ENCODE measurements at regions not wholly inside any gene's neighbourhood (a gene's known extent, or its start where the extent isn't known, plus 50 kb on each side); places are given as distances from the start of the nearest gene placed in this dataset.

GRCh38 chrX:2610246-2611170 lies 80.6 kb upstream of the CD99 start:
- Histone ChIP-seq H2AK5ac (ENCODE audit: low read depth, low read length) (no peak overlapping the region), H3K36me3 (ENCODE audit: control insufficient read depth in 2 of 4, insufficient read depth in 4 of 4, low read length in 3 of 4) (peaks cover 0 to 23% (median 6%) of the 10 kb centered on the region in 4 experiments; a peak in 6 of 8 replicates), H2BK20ac (ENCODE audit: low read length) (no peak overlapping the region), H2BK5ac (ENCODE audit: low read depth, low read length) (no peak overlapping the region), H4K20me1 (replicated peaks in 1 of 2; ENCODE audit: control insufficient read depth in 1 of 2, insufficient read depth in 2 of 2, low read length in 2 of 2) (no peaks in the 10 kb centered on the region), H4K5ac (ENCODE audit: insufficient read length, low read depth, low read length) (no peak overlapping the region), H3K4me2 (ENCODE audit: insufficient read depth in 1 of 2, low read depth in 2 of 2, low read length in 2 of 2) (peak overlapping the region; percentile 84 to 98), H3K23ac (ENCODE audit: insufficient read length) (no peak overlapping the region), H3K27me3 (replicated peaks in 1 of 4; ENCODE audit: control insufficient read depth in 3 of 4, extremely low read depth in 1 of 4, insufficient read depth in 3 of 4, low read length in 3 of 4) (no peaks in the 10 kb centered on the region), H3K9ac (replicated peaks in 1 of 4; ENCODE audit: extremely low read depth in 1 of 4, low read depth in 3 of 4, low read length in 3 of 4) (peak overlapping the region in 2 of 4 experiments; percentile 8 to 54; a peak in 2 of 7 replicates), H3K9me3 (ENCODE audit: insufficient read depth in 2 of 2, low read depth in 1 of 2, low read length in 1 of 2) (no peaks in the 10 kb centered on the region), H3K18ac (ENCODE audit: extremely low read depth, low read length) (no peak overlapping the region; the same call in 1 of the 2 replicates), H3K23me2 (ENCODE audit: low read depth, low read length) (peaks cover 20% of the 10 kb centered on the region; the same call in 1 of the 2 replicates), H3K56ac (replicated peaks; ENCODE audit: insufficient read length, low read depth, low read length) (no peak overlapping the region), H3K79me2 (ENCODE audit: control insufficient read depth in 1 of 2, insufficient read depth in 2 of 2, low read length in 2 of 2) (peaks cover 0 to 24% of the 10 kb centered on the region in 2 experiments; a peak in 3 of 4 replicates), H3K27ac (ENCODE audit: low read depth, low read length) (no peak overlapping the region), H2BK120ac (replicated peaks; ENCODE audit: low read depth, low read length) (no peak overlapping the region), H2AFZ (ENCODE audit: low read length) (no peak overlapping the region; the same call in 1 of the 2 replicates), H2BK12ac (ENCODE audit: low read depth, low read length) (no peak overlapping the region), H3K4ac (replicated peaks; ENCODE audit: insufficient read length, low read depth, low read length) (no peak overlapping the region), H4K8ac (ENCODE audit: extremely low read depth, insufficient read depth, low read length) (no peak overlapping the region), H3K4me1 (replicated peaks in 1 of 4; ENCODE audit: control insufficient read depth in 3 of 4, insufficient read depth in 4 of 4, low read length in 3 of 4) (peaks cover 0 to 7% (median 3%) of the 10 kb centered on the region in 4 experiments; a peak in 3 of 7 replicates), H3K14ac (ENCODE audit: insufficient read length) (no peak overlapping the region), H2BK15ac (ENCODE audit: low read length) (no peak overlapping the region), H3K4me3 (ENCODE audit: extremely low read depth in 1 of 4, insufficient read depth in 2 of 4, low read depth in 3 of 4, low read length in 4 of 4) (peak overlapping the region; percentile 77 to 88 (median 83)), H4K91ac (replicated peaks; ENCODE audit: insufficient read length, low read length) (no peak overlapping the region), H3K79me1 (ENCODE audit: low read depth, low read length) (peaks cover 3% of the 10 kb centered on the region)
- 26% methylated on average over 10 of the region's 10 CpGs; no CpG with 5 or more reads in 1 of the 2 experiments for WGBS, 2 experiments (ENCODE audit: extremely low coverage in 1 of 2, insufficient coverage in 1 of 2, insufficient read length in 1 of 2, insufficient replicate concordance in 2 of 2, low coverage in 1 of 2, low lambda C conversion rate in 2 of 2, missing lambda C conversion rate in 1 of 2)
- no peak for FAIRE-seq
- no peak for DNase-seq (ENCODE audit: low read depth in 1 of 2, low spot score in 2 of 2)
- ChIA-PET CTCF (ENCODE audit: partially characterized antibody) (no interaction called here), POLR2A (ENCODE audit: partially characterized antibody) (no interaction called here)
- TF ChIP-seq USF2 (IDR thresholded peaks at IDR 0.05; ENCODE audit: low read length), result no peak
- no peak for TF ChIP-seq ZNF274 (IDR thresholded peaks at IDR 0.05; ENCODE audit: borderline replicate concordance, extremely low read depth, low read length)
- TF ChIP-seq HDAC2 (IDR thresholded peaks at IDR 0.05; ENCODE audit: borderline replicate concordance in 1 of 2, low read depth in 2 of 2, low read length in 2 of 2), result no peak
- no peak for TF ChIP-seq SAP30 (IDR thresholded peaks at IDR 0.05; ENCODE audit: insufficient read depth, insufficient replicate concordance, low read length)
- no peak for TF ChIP-seq E2F6 (IDR thresholded peaks at IDR 0.05)
- no peak for TF ChIP-seq RAD21 (IDR thresholded peaks at IDR 0.05 in 1 of 2, conservative IDR thresholded peaks at IDR 0.05 in 1 of 2; ENCODE audit: low read depth in 2 of 2, low read length in 2 of 2)
- TF ChIP-seq NRF1 (IDR thresholded peaks at IDR 0.05; ENCODE audit: low read depth, low read length), result no peak
- TF ChIP-seq KDM4A (IDR thresholded peaks at IDR 0.05; ENCODE audit: low read depth, low read length, severe bottlenecking), result no peak
